Erythroblast (primary cell): ENCODE measurements at regions not wholly inside any gene's neighbourhood (a gene's known extent, or its start where the extent isn't known, plus 50 kb on each side); places are given as distances from the start of the nearest gene placed in this dataset.

ENCODE experiments used
- GATA1 ChIP-seq: IDR thresholded peaks from 2 replicates; pipeline ENCODE4 v1.6.1; 2011; ENCODE audit warnings: low read depth, mild to moderate bottlenecking, control low read depth, low read length, moderate library complexity
- POLR2A ChIP-seq: IDR thresholded peaks from 2 replicates; pipeline ENCODE4 v1.6.1; 2011; ENCODE audit warnings: mild to moderate bottlenecking, low read length

DNA sequence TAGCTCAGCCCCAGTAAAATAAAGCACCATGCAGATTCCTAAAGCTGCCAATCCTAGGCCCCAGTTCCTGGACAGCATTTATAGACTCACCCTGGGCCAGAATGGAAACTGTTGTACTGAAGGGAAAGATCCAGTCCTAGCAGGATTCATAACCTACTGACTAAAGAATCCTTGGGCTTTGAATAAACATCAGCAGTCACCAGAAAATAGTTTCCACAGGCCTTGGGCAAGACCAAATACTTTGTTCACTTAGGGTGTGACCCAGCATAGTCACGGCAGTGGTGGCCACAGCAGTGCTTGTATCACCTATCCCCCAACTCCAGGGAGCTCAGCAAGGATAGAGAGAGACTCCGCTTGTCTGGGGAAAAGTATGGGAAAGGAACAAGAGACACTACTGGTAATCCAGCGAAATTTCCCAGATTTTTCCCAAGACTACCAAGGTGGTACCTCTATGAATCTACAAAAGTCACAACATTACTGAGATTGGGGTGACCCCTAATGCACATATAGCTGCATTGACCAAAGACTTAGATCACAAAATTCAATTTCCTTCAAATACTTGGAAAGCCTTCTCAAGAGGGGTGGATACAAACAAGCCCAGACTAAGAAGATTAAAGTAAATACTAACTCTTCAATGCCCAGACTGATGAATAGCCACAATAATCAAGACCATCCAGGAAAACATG lies 748.1 kb upstream of the LRATD1 start:
- TF ChIP-seq POLR2A, result no peak
- TF ChIP-seq GATA1, result no peak
